Endothelial cell of umbilical vein (primary cell): ENCODE measurements at regions not wholly inside any gene's neighbourhood (a gene's known extent, or its start where the extent isn't known, plus 50 kb on each side); places are given as distances from the start of the nearest gene placed in this dataset.

Experiments used
- BruUV-seq: library from RNA; stranded (reverse); fragments of 400-500 nt; replicated peaks from 2 replicates; lab custom pipeline; 2021; lab: Mats Ljungman, UMichigan
- CTCF ChIA-PET: fragments of 300-600, 350-600 bp; sonication (Branson Sonifier 250); formaldehyde crosslinking; loops from one replicate; lab custom pipeline; 2021; ENCODE audit warnings: antibody characterized with exemption, inconsistent platforms; lab: Charles Lee
- POLR2A ChIA-PET: fragments of 300-600, 350-600 bp; sonication (Branson Sonifier 250); formaldehyde crosslinking; loops from one replicate; lab custom pipeline; 2021; ENCODE audit warnings: antibody characterized with exemption, inconsistent platforms; lab: Charles Lee
- DNase-seq: peaks from one replicate; pipeline ENCODE4 v3.0.0-alpha.2; 2011; ENCODE audit warnings: low read depth, low spot score
- FAIRE-seq: peaks from 2 replicates; lab custom pipeline; 2011; peaks lifted over from hg19 to GRCh38; lab: Jason Lieb, UNC
- H2AFZ ChIP-seq: 2 replicates; pipeline ENCODE4 v1.6.0; 2012; ENCODE audit warnings: low read depth, low read length, control low read depth, inconsistent platforms
- H3K27ac ChIP-seq: 2 replicates; pipeline ENCODE4 v1.5.1; 2011; ENCODE audit warnings: low read depth, mild to moderate bottlenecking, control low read depth, low read length, moderate library complexity; ENCODE audit not compliant: insufficient read depth
- H3K27me3 ChIP-seq, 2 experiments: 2 replicates each; pipeline versions ENCODE4 v1.6.0 to v1.6.1; 2011; ENCODE audit warnings: low read length in 2 of 2, mixed read lengths in 1 of 2; ENCODE audit not compliant: control insufficient read depth in 2 of 2, insufficient read depth in 2 of 2
- H3K36me3 ChIP-seq, 2 experiments: 2 replicates in 1 of 2; 3 replicates in 1 of 2; pipeline ENCODE4 v1.5.1; 2011; ENCODE audit warnings: low read length in 2 of 2, mild to moderate bottlenecking in 1 of 2, moderate library complexity in 1 of 2; ENCODE audit not compliant: control insufficient read depth in 2 of 2, insufficient read depth in 2 of 2; ENCODE audit errors: extremely low read depth in 1 of 2
- H3K4me1 ChIP-seq: 3 replicates; pipeline ENCODE4 v1.5.1; 2011; ENCODE audit warnings: mild to moderate bottlenecking, low read length; ENCODE audit not compliant: control insufficient read depth, insufficient read depth; ENCODE audit errors: extremely low read depth
- H3K4me2 ChIP-seq: 2 replicates; pipeline ENCODE4 v1.6.1; 2011; ENCODE audit warnings: low read length, control low read depth, mixed read lengths; ENCODE audit not compliant: insufficient read depth
- H3K4me3 ChIP-seq, 3 experiments: fragments of 200-600 bp in 1 of 3; sonication (generic), shearing (Covaris generic) in 1 of 3; replicated peaks in 1 of 3; 2 replicates each; pipeline ENCODE4 v1.5.1; 2011 to 2016; ENCODE audit warnings: control low read depth in 3 of 3, low read length in 3 of 3, mild to moderate bottlenecking in 2 of 3, inconsistent platforms in 1 of 3, low read depth in 1 of 3, moderate library complexity in 1 of 3; ENCODE audit not compliant: insufficient read depth in 1 of 3
- H3K79me2 ChIP-seq: 2 replicates; pipeline ENCODE4 v1.6.0; 2012; ENCODE audit warnings: low read length, inconsistent platforms; ENCODE audit not compliant: control insufficient read depth, insufficient read depth
- H3K9ac ChIP-seq: replicated peaks from 2 replicates; pipeline ENCODE3; 2011; ENCODE audit warnings: low read length, control low read depth; ENCODE audit not compliant: insufficient read depth; ENCODE audit errors: extremely low read depth
- H3K9me1 ChIP-seq: replicated peaks from 3 replicates; pipeline ENCODE4 v1.6.0; 2011; ENCODE audit warnings: mild to moderate bottlenecking, low read length; ENCODE audit not compliant: control insufficient read depth, insufficient read depth; ENCODE audit errors: extremely low read depth
- H3K9me3 ChIP-seq: replicated peaks from 2 replicates; pipeline ENCODE4 v1.5.1; 2012; ENCODE audit warnings: low read length, inconsistent platforms; ENCODE audit not compliant: control insufficient read depth, insufficient read depth
- H4K20me1 ChIP-seq: replicated peaks from 2 replicates; pipeline ENCODE3; 2011; ENCODE audit warnings: mild to moderate bottlenecking, low read length; ENCODE audit not compliant: control insufficient read depth, insufficient read depth; ENCODE audit errors: extremely low read depth
- EZH2 ChIP-seq: IDR thresholded peaks from 2 replicates; pipeline ENCODE4 v1.6.1; 2012; ENCODE audit warnings: borderline replicate concordance, low read depth, mild to moderate bottlenecking, moderate library complexity, low read length, inconsistent platforms; ENCODE audit not compliant: severe bottlenecking
- GATA2 ChIP-seq: IDR thresholded peaks from 2 replicates; pipeline ENCODE4 v1.7.0; 2011; ENCODE audit warnings: low read depth, mild to moderate bottlenecking, moderate library complexity, mixed read lengths, low read length; ENCODE audit not compliant: insufficient read length, insufficient read depth
- JUN ChIP-seq: IDR thresholded peaks from 2 replicates; pipeline ENCODE4 v1.6.1; 2011; ENCODE audit warnings: borderline replicate concordance, low read depth; ENCODE audit not compliant: insufficient read length, insufficient read depth
- MYC ChIP-seq: IDR thresholded peaks from one replicate; pipeline ENCODE4 v1.6.1; 2011; ENCODE audit warnings: mild to moderate bottlenecking, low read depth, low read length
- POLR2A ChIP-seq: IDR thresholded peaks from 2 replicates; pipeline ENCODE4 v1.6.1; 2012; ENCODE audit warnings: low read depth, mild to moderate bottlenecking, control low read depth, low read length
- dilution Hi-C: fragments of 300-500 bp; cut with MboI; formaldehyde crosslinking; loops from one replicate; pipeline ENCODE4 v1.15.0; 2019; ENCODE audit warnings: low sequenced_read_pairs; ENCODE audit not compliant: extremely low pct_ligation_motif_present
- intact Hi-C: fragments of 100-400 bp; cut with micrococcal nuclease; formaldehyde crosslinking; loops from one replicate; pipeline ENCODE4 v1.10.0; 2022
- TF ChIP-seq, protein P1 (sequence below), 2 donors: IDR thresholded peaks; 1 replicate in 1 of 2; 2 replicates in 1 of 2; pipeline ENCODE4 v1.5.1; 2011; ENCODE audit warnings: low read length in 2 of 2, mild to moderate bottlenecking in 2 of 2, moderate library complexity in 2 of 2, control low read depth in 1 of 2, inconsistent platforms in 1 of 2, low read depth in 1 of 2; ENCODE audit not compliant: insufficient read depth in 1 of 2; ENCODE audit errors: extremely low read depth in 1 of 2
- TF ChIP-seq, protein P2 (sequence below): IDR thresholded peaks from 2 replicates; pipeline ENCODE4 v1.6.1; 2011; ENCODE audit not compliant: insufficient read depth, insufficient read length

GRCh38 chr14:53468876-53469275 is 315.8 kb upstream of the DDHD1 start:
- H4K20me1 ChIP-seq, result no peaks in the 10 kb centered on the region
- H3K9ac ChIP-seq, result no peak overlapping the region
- TF ChIP-seq JUN (no peak), MYC (no peak), EZH2 (no peak), GATA2 (no peak), POLR2A (no peak)
- TF ChIP-seq, protein P1, sequence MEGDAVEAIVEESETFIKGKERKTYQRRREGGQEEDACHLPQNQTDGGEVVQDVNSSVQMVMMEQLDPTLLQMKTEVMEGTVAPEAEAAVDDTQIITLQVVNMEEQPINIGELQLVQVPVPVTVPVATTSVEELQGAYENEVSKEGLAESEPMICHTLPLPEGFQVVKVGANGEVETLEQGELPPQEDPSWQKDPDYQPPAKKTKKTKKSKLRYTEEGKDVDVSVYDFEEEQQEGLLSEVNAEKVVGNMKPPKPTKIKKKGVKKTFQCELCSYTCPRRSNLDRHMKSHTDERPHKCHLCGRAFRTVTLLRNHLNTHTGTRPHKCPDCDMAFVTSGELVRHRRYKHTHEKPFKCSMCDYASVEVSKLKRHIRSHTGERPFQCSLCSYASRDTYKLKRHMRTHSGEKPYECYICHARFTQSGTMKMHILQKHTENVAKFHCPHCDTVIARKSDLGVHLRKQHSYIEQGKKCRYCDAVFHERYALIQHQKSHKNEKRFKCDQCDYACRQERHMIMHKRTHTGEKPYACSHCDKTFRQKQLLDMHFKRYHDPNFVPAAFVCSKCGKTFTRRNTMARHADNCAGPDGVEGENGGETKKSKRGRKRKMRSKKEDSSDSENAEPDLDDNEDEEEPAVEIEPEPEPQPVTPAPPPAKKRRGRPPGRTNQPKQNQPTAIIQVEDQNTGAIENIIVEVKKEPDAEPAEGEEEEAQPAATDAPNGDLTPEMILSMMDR (IDR thresholded peaks at IDR 0.05; ENCODE audit: extremely low read depth in 1 of 2, insufficient read depth in 1 of 2, low read depth in 1 of 2, low read length in 2 of 2), result no peak
- TF ChIP-seq, protein P2, sequence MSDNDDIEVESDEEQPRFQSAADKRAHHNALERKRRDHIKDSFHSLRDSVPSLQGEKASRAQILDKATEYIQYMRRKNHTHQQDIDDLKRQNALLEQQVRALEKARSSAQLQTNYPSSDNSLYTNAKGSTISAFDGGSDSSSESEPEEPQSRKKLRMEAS, result no peak
- intact Hi-C loops (no loop called here), dilution Hi-C loops (no loop called here)
- no TSS peak for BruUV-seq
- FAIRE-seq (no peak), DNase-seq (no peak)
- CTCF ChIA-PET, result no interaction called here
- H3K4me2 ChIP-seq, result no peak overlapping the region
- no peaks in the 10 kb centered on the region for H3K9me3 ChIP-seq
- no peak overlapping the region for H3K27ac ChIP-seq
- no peaks in the 10 kb centered on the region for H3K36me3 ChIP-seq
- peaks cover 3 to 6% of the 10 kb centered on the region in 2 experiments for H3K27me3 ChIP-seq
- H2AFZ ChIP-seq, result no peak overlapping the region
- no peaks in the 10 kb centered on the region for H3K79me2 ChIP-seq
- no peaks in the 10 kb centered on the region for H3K9me1 ChIP-seq
- no peaks in the 10 kb centered on the region for H3K4me1 ChIP-seq
- POLR2A ChIA-PET, result no interaction called here
- H3K4me3 ChIP-seq, result no peak overlapping the region
